ENCODE measurements at regions not wholly inside any gene's neighbourhood (a gene's known extent, or its start where the extent isn't known, plus 50 kb on each side); places are given as distances from the start of the nearest gene placed in this dataset.

DNA sequence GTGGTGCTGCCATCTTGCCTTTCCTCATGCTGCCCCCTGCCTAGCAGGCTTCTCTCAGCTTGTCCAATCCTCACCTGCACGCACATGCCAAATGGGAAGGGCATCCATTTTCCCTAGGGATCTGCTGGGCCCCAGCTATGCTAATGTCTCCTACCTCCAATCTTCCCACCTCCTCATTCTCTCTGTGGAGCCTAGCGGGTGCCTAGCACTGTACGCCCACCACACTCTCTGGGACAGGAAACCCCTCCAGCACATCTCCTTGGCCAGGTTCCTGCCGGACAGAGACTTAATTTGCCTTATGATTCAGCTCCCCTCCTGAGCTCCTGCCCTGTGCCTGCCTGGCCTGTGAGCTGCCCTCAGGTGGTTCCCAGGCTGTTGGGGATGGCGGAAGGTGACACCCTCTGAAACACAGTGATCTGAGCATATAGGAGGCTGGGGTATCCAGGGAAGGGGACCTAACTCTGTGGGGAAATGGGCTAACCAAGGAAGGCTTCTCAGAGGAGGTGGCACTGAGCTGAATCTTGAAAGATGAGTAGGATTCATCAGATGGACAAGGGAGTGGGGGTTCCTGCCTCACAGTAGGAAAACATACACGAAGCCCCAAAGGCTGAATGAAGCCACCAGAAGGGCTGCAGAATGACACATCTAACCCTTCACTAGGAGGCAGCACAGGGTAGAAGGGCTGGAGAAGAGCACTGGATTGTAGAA is 79.2 kb upstream of the WNT11 start:
- Histone ChIP-seq H4K91ac (ENCODE audit: low read length) (no peak overlapping the region), H3K4me3 (ENCODE audit: insufficient read depth in 1 of 2, low read depth in 1 of 2, low read length in 2 of 2) (peak overlapping the region in 1 of 2 experiments; percentile 2), H3K79me1 (replicated peaks; ENCODE audit: low read length, poor library complexity, severe bottlenecking) (no peaks in the 10 kb centered on the region), H3K9ac (ENCODE audit: low read length) (no peak overlapping the region), H2BK15ac (ENCODE audit: low read depth, poor library complexity, severe bottlenecking) (no peak overlapping the region), H3K14ac (ENCODE audit: low read length in 2 of 2) (no peak overlapping the region), H2BK12ac (ENCODE audit: low read length in 2 of 2) (no peak overlapping the region), H3K27me3 (ENCODE audit: control insufficient read depth in 1 of 2, insufficient read depth in 1 of 2, low read length in 2 of 2) (peaks cover 49 to 75% of the 10 kb centered on the region in 2 experiments), H3K18ac (ENCODE audit: low read depth in 1 of 2, low read length in 2 of 2) (no peak overlapping the region), H3K36me3 (ENCODE audit: control insufficient read depth in 1 of 2, insufficient read depth in 2 of 2, low read depth in 1 of 2, low read length in 2 of 2) (no peaks in the 10 kb centered on the region), H2AK5ac (ENCODE audit: low read length, severe bottlenecking) (no peak overlapping the region), H4K8ac (ENCODE audit: low read length) (no peak overlapping the region), H2BK120ac (ENCODE audit: low read depth, low read length) (no peak overlapping the region), H3K4me1 (ENCODE audit: control insufficient read depth, insufficient read depth, low read depth, low read length) (peaks cover 7% of the 10 kb centered on the region), H2BK5ac (ENCODE audit: low read depth, low read length, poor library complexity, severe bottlenecking) (no peak overlapping the region), H3K4me2 (ENCODE audit: low read length, poor library complexity, severe bottlenecking) (no peak overlapping the region), H3K23ac (ENCODE audit: low read length in 2 of 2) (no peak overlapping the region), H2AFZ (ENCODE audit: low read depth, low read length) (no peak overlapping the region), H3K9me3 (ENCODE audit: control insufficient read depth, low read length) (no peaks in the 10 kb centered on the region), H3K4ac (ENCODE audit: low read depth in 1 of 2, low read length in 2 of 2) (no peak overlapping the region), H3K27ac (ENCODE audit: low read length, poor library complexity, severe bottlenecking) (no peak overlapping the region)
- 83% methylated on average over 6 of the region's 6 CpGs for WGBS
- no peak for DNase-seq

DNA sequence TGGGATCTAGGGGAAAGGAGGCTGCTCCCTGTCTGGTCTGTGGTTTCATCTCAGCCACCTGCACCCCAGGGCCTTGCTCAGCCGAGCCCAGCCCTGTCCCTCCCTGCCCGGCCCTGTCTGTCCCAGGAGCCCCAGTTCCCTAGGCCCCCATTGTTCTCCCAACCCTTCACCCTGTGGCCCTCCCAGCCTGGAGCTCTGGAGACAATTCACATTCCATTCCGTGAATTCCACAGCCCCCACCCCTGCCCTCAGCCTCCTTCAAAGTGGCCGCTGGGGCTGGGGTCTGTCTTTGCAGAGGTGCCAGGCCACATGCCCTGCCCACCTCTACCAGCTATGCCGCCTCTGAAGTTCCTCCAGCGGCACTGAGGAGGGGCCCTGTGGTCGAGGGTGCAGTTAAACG is 77.9 kb upstream of the WNT11 start:
- no peaks in the 10 kb centered on the region for H3K9me3 ChIP-seq (ENCODE audit: control insufficient read depth, low read length)
- H3K4me2 ChIP-seq (ENCODE audit: low read length, poor library complexity, severe bottlenecking) = no peak overlapping the region
- peaks cover 7% of the 10 kb centered on the region for H3K4me1 ChIP-seq (ENCODE audit: control insufficient read depth, insufficient read depth, low read depth, low read length)
- no peak overlapping the region for H3K4me3 ChIP-seq (ENCODE audit: insufficient read depth in 1 of 2, low read depth in 1 of 2, low read length in 2 of 2)
- no peak overlapping the region for H2AFZ ChIP-seq (ENCODE audit: low read depth, low read length)
- no peak overlapping the region for H3K18ac ChIP-seq (ENCODE audit: low read depth in 1 of 2, low read length in 2 of 2)
- no peak overlapping the region for H2AK5ac ChIP-seq (ENCODE audit: low read length, severe bottlenecking)
- peak overlapping the region in 1 of 2 experiments; percentile 26 for H3K14ac ChIP-seq (ENCODE audit: low read length in 2 of 2)
- H2BK5ac ChIP-seq (ENCODE audit: low read depth, low read length, poor library complexity, severe bottlenecking) = no peak overlapping the region
- WGBS = 67% methylated on average over 8 of the region's 8 CpGs
- no peak overlapping the region for H3K23ac ChIP-seq (ENCODE audit: low read length in 2 of 2)
- H3K27me3 ChIP-seq (ENCODE audit: control insufficient read depth in 1 of 2, insufficient read depth in 1 of 2, low read length in 2 of 2) = peaks cover 60 to 88% of the 10 kb centered on the region in 2 experiments
- H3K27ac ChIP-seq (ENCODE audit: low read length, poor library complexity, severe bottlenecking) = no peak overlapping the region
- H3K79me1 ChIP-seq (replicated peaks; ENCODE audit: low read length, poor library complexity, severe bottlenecking) = no peaks in the 10 kb centered on the region
- H4K91ac ChIP-seq (ENCODE audit: low read length) = no peak overlapping the region
- DNase-seq = no peak
- no peak overlapping the region for H2BK120ac ChIP-seq (ENCODE audit: low read depth, low read length)
- no peak overlapping the region for H2BK12ac ChIP-seq (ENCODE audit: low read length in 2 of 2)
- no peak overlapping the region for H3K4ac ChIP-seq (ENCODE audit: low read depth in 1 of 2, low read length in 2 of 2)
- no peak overlapping the region for H4K8ac ChIP-seq (ENCODE audit: low read length)
- H3K9ac ChIP-seq (ENCODE audit: low read length) = no peak overlapping the region
- no peaks in the 10 kb centered on the region for H3K36me3 ChIP-seq (ENCODE audit: control insufficient read depth in 1 of 2, insufficient read depth in 2 of 2, low read depth in 1 of 2, low read length in 2 of 2)
- no peak overlapping the region for H2BK15ac ChIP-seq (ENCODE audit: low read depth, poor library complexity, severe bottlenecking)

DNA sequence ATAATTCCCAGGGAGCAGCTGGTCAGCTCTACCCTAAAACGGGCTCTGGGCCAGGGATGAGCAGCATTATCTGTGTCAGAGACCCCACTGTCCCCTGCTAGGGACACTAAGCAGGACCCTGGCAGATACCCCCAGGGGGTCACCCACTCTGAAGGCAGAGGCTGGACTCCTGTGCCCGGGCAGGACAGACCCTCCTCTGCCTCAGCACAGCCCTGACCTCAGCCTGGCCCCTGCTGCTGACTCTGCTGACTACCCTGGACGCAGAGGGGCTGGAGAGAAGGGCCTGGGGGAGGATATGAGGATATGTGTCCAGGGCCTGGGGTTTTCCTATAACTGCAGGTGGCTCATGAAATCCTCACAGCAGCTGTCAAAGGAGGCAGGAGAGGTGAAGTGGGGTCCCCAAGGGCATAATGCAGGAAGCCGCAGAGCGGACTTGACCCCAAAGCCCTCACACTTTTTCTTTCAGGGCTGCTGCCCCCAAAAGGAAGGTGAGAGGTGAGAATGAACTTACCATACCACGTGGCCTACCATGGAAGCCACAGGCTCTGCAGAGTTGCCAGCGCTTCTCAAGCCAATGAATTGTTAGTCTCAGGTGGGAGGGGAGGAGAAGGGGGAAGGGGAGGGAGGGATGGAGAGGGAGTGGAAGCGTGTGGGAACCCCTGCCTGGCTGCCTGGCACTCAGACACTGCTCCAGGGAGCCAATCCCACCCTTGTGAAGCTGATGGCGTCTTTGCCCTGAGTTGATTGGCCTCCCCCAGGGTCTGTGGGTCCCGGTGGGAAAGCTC is 76.7 kb upstream of the WNT11 start:
- Histone ChIP-seq H2BK12ac (ENCODE audit: low read length in 2 of 2) (no peak overlapping the region), H2AK5ac (ENCODE audit: low read length, severe bottlenecking) (no peak overlapping the region), H3K23ac (ENCODE audit: low read length in 2 of 2) (no peak overlapping the region), H3K9ac (ENCODE audit: low read length) (no peak overlapping the region), H3K36me3 (ENCODE audit: control insufficient read depth in 1 of 2, insufficient read depth in 2 of 2, low read depth in 1 of 2, low read length in 2 of 2) (no peaks in the 10 kb centered on the region), H3K27me3 (ENCODE audit: control insufficient read depth in 1 of 2, insufficient read depth in 1 of 2, low read length in 2 of 2) (peaks cover 59 to 90% of the 10 kb centered on the region in 2 experiments), H2BK5ac (ENCODE audit: low read depth, low read length, poor library complexity, severe bottlenecking) (no peak overlapping the region), H4K8ac (ENCODE audit: low read length) (no peak overlapping the region), H3K9me3 (ENCODE audit: control insufficient read depth, low read length) (no peaks in the 10 kb centered on the region), H3K18ac (ENCODE audit: low read depth in 1 of 2, low read length in 2 of 2) (no peak overlapping the region), H3K4me2 (ENCODE audit: low read length, poor library complexity, severe bottlenecking) (no peak overlapping the region), H2AFZ (ENCODE audit: low read depth, low read length) (no peak overlapping the region), H3K4me3 (ENCODE audit: insufficient read depth in 1 of 2, low read depth in 1 of 2, low read length in 2 of 2) (no peak overlapping the region), H3K4ac (ENCODE audit: low read depth in 1 of 2, low read length in 2 of 2) (no peak overlapping the region), H3K27ac (ENCODE audit: low read length, poor library complexity, severe bottlenecking) (no peak overlapping the region), H4K91ac (ENCODE audit: low read length) (no peak overlapping the region), H3K4me1 (ENCODE audit: control insufficient read depth, insufficient read depth, low read depth, low read length) (peaks cover 4% of the 10 kb centered on the region), H3K14ac (ENCODE audit: low read length in 2 of 2) (no peak overlapping the region), H2BK15ac (ENCODE audit: low read depth, poor library complexity, severe bottlenecking) (no peak overlapping the region), H3K79me1 (replicated peaks; ENCODE audit: low read length, poor library complexity, severe bottlenecking) (no peaks in the 10 kb centered on the region), H2BK120ac (ENCODE audit: low read depth, low read length) (no peak overlapping the region)
- WGBS = 59% methylated on average over 8 of the region's 10 CpGs
- no peak for DNase-seq

DNA sequence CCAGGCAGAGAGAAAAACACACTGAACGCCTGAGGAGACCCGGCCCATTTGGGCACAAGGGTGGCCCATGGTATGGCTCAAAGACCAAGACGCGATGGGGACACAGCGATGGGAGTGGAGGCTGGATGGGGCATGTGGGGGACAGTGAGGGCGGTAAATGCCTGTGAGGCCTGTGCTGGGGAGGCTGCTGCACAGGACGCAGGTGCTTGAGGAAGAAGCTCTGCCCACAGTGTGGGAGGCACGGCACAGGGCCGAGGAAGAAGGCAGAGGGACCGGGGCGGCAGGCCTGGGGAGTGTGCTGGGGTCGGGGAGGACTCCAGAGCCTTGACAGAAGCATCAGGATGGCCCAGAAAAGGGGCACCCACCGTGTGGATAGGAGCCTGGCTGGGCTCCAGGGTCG is 75.9 kb upstream of the WNT11 start:
- peaks cover 10% of the 10 kb centered on the region for H3K4me1 ChIP-seq (ENCODE audit: control insufficient read depth, insufficient read depth, low read depth, low read length)
- H2BK5ac ChIP-seq (ENCODE audit: low read depth, low read length, poor library complexity, severe bottlenecking) = no peak overlapping the region
- DNase-seq = no peak
- H3K27ac ChIP-seq (ENCODE audit: low read length, poor library complexity, severe bottlenecking) = no peak overlapping the region
- H3K27me3 ChIP-seq (ENCODE audit: control insufficient read depth in 1 of 2, insufficient read depth in 1 of 2, low read length in 2 of 2) = peaks cover 60 to 92% of the 10 kb centered on the region in 2 experiments
- H3K36me3 ChIP-seq (ENCODE audit: control insufficient read depth in 1 of 2, insufficient read depth in 2 of 2, low read depth in 1 of 2, low read length in 2 of 2) = no peaks in the 10 kb centered on the region
- no peak overlapping the region for H3K4me2 ChIP-seq (ENCODE audit: low read length, poor library complexity, severe bottlenecking)
- no peak overlapping the region for H2BK15ac ChIP-seq (ENCODE audit: low read depth, poor library complexity, severe bottlenecking)
- no peak overlapping the region for H4K8ac ChIP-seq (ENCODE audit: low read length)
- 83% methylated on average over 14 of the region's 14 CpGs for WGBS
- H3K9ac ChIP-seq (ENCODE audit: low read length) = no peak overlapping the region
- H3K23ac ChIP-seq (ENCODE audit: low read length in 2 of 2) = no peak overlapping the region
- H2BK120ac ChIP-seq (ENCODE audit: low read depth, low read length) = no peak overlapping the region
- H3K18ac ChIP-seq (ENCODE audit: low read depth in 1 of 2, low read length in 2 of 2) = no peak overlapping the region
- H3K79me1 ChIP-seq (replicated peaks; ENCODE audit: low read length, poor library complexity, severe bottlenecking) = no peaks in the 10 kb centered on the region
- H3K4me3 ChIP-seq (ENCODE audit: insufficient read depth in 1 of 2, low read depth in 1 of 2, low read length in 2 of 2) = no peak overlapping the region
- no peak overlapping the region for H4K91ac ChIP-seq (ENCODE audit: low read length)
- no peak overlapping the region for H2BK12ac ChIP-seq (ENCODE audit: low read length in 2 of 2)
- H3K14ac ChIP-seq (ENCODE audit: low read length in 2 of 2) = no peak overlapping the region
- no peak overlapping the region for H2AK5ac ChIP-seq (ENCODE audit: low read length, severe bottlenecking)
- no peak overlapping the region for H2AFZ ChIP-seq (ENCODE audit: low read depth, low read length)
- H3K4ac ChIP-seq (ENCODE audit: low read depth in 1 of 2, low read length in 2 of 2) = no peak overlapping the region
- H3K9me3 ChIP-seq (ENCODE audit: control insufficient read depth, low read length) = no peaks in the 10 kb centered on the region
